SK-N-SH (cell line): ENCODE measurements at regions not wholly inside any gene's neighbourhood (a gene's known extent, or its start where the extent isn't known, plus 50 kb on each side); places are given as distances from the start of the nearest gene placed in this dataset.

Experiments
- CTCF ChIA-PET: fragments of 300-600, 350-600 bp; formaldehyde crosslinking; extraction: SDS; loops from one replicate; lab custom pipeline; 2021; lab: Yijun Ruan, JAX
- POLR2A ChIA-PET: fragments of 350-600 bp; sonication (Branson Sonifier 250); formaldehyde crosslinking; extraction: SDS; loops from one replicate; lab custom pipeline; 2020; ENCODE audit warnings: antibody characterized with exemption, inconsistent platforms; lab: Yijun Ruan, JAX
- DNase-seq: peaks from one replicate; pipeline ENCODE4 v3.0.0; 2012
- H2AFZ ChIP-seq: fragments of 200-600 bp; sonication (generic); 2 replicates; pipeline ENCODE4 v1.8.1; 2016; ENCODE audit warnings: antibody characterized with exemption, mild to moderate bottlenecking, low read depth
- H3F3A ChIP-seq: fragments of 200-600 bp; sonication (generic); replicated peaks from 2 replicates; pipeline ENCODE3; 2016; ENCODE audit warnings: antibody characterized with exemption, mild to moderate bottlenecking; ENCODE audit not compliant: insufficient read depth
- H3K27ac ChIP-seq, 2 experiments: fragments of 200-500 bp in 1 of 2; fragments of 200-600 bp in 1 of 2; sonication (Bioruptor generic) in 1 of 2; sonication (generic), shearing (Covaris generic) in 1 of 2; 2 replicates each; pipeline versions ENCODE4 v1.5.1 to v1.6.1; 2014 to 2016; ENCODE audit warnings: low read depth in 2 of 2, inconsistent platforms in 1 of 2, low read length in 1 of 2, mild to moderate bottlenecking in 1 of 2, mixed read lengths in 1 of 2
- H3K27me3 ChIP-seq: fragments of 200-600 bp; sonication (generic), shearing (Covaris generic); 2 replicates; pipeline ENCODE4 v1.6.1; 2016; ENCODE audit warnings: mixed run types; ENCODE audit not compliant: insufficient read depth
- H3K36me3 ChIP-seq, 2 experiments: fragments of 200-500 bp in 1 of 2; fragments of 200-600 bp in 1 of 2; sonication (Bioruptor generic) in 1 of 2; sonication (generic) in 1 of 2; replicated peaks in 1 of 2; 2 replicates each; pipeline versions ENCODE3 to v1.5.1; 2014 to 2016; ENCODE audit warnings: low read length in 1 of 2, mild to moderate bottlenecking in 1 of 2; ENCODE audit not compliant: insufficient read depth in 2 of 2, control insufficient read depth in 1 of 2
- H3K4me1 ChIP-seq, 2 experiments: fragments of 200-500 bp in 1 of 2; fragments of 200-600 bp in 1 of 2; sonication (Bioruptor generic) in 1 of 2; sonication (generic), shearing (Covaris generic) in 1 of 2; 2 replicates each; pipeline versions ENCODE4 v1.5.1 to v1.6.1; 2014 to 2016; ENCODE audit warnings: low read depth in 1 of 2, low read length in 1 of 2, mixed run types in 1 of 2; ENCODE audit not compliant: insufficient read depth in 2 of 2, control insufficient read depth in 1 of 2
- H3K4me2 ChIP-seq: fragments of 200-600 bp; sonication (generic), shearing (Covaris generic); 2 replicates; pipeline ENCODE4 v1.6.1; 2017; ENCODE audit warnings: mixed run types
- H3K4me3 ChIP-seq, 2 experiments: fragments of 200-500 bp in 1 of 2; fragments of 200-600 bp in 1 of 2; sonication (Bioruptor generic) in 1 of 2; sonication (generic), shearing (Covaris generic) in 1 of 2; 2 replicates each; pipeline versions ENCODE4 v1.5.1 to v1.8.1; 2014 to 2016; ENCODE audit warnings: low read depth in 2 of 2, inconsistent platforms in 1 of 2, low read length in 1 of 2, mild to moderate bottlenecking in 1 of 2, mixed read lengths in 1 of 2, moderate library complexity in 1 of 2
- H3K79me2 ChIP-seq: fragments of 200-600 bp; sonication (generic); 2 replicates; pipeline ENCODE4 v1.8.1; 2017; ENCODE audit warnings: mild to moderate bottlenecking; ENCODE audit not compliant: insufficient read depth
- H3K9ac ChIP-seq: fragments of 200-600 bp; sonication (generic); 2 replicates; pipeline ENCODE4 v1.6.1; 2017; ENCODE audit warnings: mixed run types
- H3K9me2 ChIP-seq: fragments of 200-600 bp; sonication (generic); 2 replicates; pipeline ENCODE4 v1.6.1; 2017; ENCODE audit warnings: mixed run types
- H3K9me3 ChIP-seq: fragments of 200-600 bp; sonication (generic); 2 replicates; pipeline ENCODE4 v1.6.1; 2017; ENCODE audit warnings: mixed run types, mild to moderate bottlenecking, moderate library complexity
- H4K20me1 ChIP-seq: fragments of 200-600 bp; sonication (generic); 2 replicates; pipeline ENCODE4 v1.6.1; 2017; ENCODE audit warnings: mild to moderate bottlenecking, mixed run types; ENCODE audit not compliant: insufficient read depth
- CHD2 ChIP-seq: fragments of 150-350 bp; IDR thresholded peaks from 2 replicates; pipeline ENCODE4 v1.6.1; 2018; ENCODE audit warnings: low read length; ENCODE audit not compliant: partially characterized antibody
- FOSL2 ChIP-seq: IDR thresholded peaks from 2 replicates; pipeline ENCODE4 v1.4.0; 2012; ENCODE audit warnings: low read depth, mild to moderate bottlenecking, moderate library complexity, borderline replicate concordance
- FOXJ3 ChIP-seq: sonication (generic); formaldehyde crosslinking; IDR thresholded peaks from 2 replicates; pipeline ENCODE4 v1.5.1; 2020; ENCODE audit warnings: mild to moderate bottlenecking, missing genetic modification reagents
- FOXM1 ChIP-seq: IDR thresholded peaks from 2 replicates; pipeline ENCODE4 v1.4.0; 2012; ENCODE audit warnings: low read depth, mild to moderate bottlenecking
- GATA2 ChIP-seq: sonication (generic); formaldehyde crosslinking; IDR thresholded peaks from 2 replicates; pipeline ENCODE4 v1.5.0; 2020; ENCODE audit warnings: mild to moderate bottlenecking, missing genetic modification reagents
- JUND ChIP-seq: IDR thresholded peaks from 2 replicates; pipeline ENCODE4 v1.4.0; 2012
- MAX ChIP-seq: IDR thresholded peaks from 2 replicates; pipeline ENCODE4 v1.4.0; 2012; ENCODE audit warnings: low read depth
- MEF2A ChIP-seq: IDR thresholded peaks from 2 replicates; pipeline ENCODE4 v1.4.0; 2012; ENCODE audit warnings: low read depth, borderline replicate concordance
- NRF1 ChIP-seq: IDR thresholded peaks from 2 replicates; pipeline ENCODE4 v1.6.1; 2012; ENCODE audit warnings: low read depth, mild to moderate bottlenecking, low read length
- RAD21 ChIP-seq: IDR thresholded peaks from 2 replicates; pipeline ENCODE4 v1.6.1; 2012; ENCODE audit warnings: mild to moderate bottlenecking, low read length
- RCOR1 ChIP-seq: fragments of 150-350 bp; IDR thresholded peaks from 2 replicates; pipeline ENCODE4 v1.6.1; 2017; ENCODE audit warnings: antibody characterized with exemption, low read length
- REST ChIP-seq: IDR thresholded peaks from 2 replicates; pipeline ENCODE4 v1.6.1; 2012; ENCODE audit warnings: mild to moderate bottlenecking, low read depth, low read length, moderate library complexity
- SIN3A ChIP-seq: IDR thresholded peaks from 2 replicates; pipeline ENCODE4 v1.6.1; 2012; ENCODE audit warnings: low read depth, mild to moderate bottlenecking, low read length, moderate library complexity, borderline replicate concordance
- TAF1 ChIP-seq: IDR thresholded peaks from 2 replicates; pipeline ENCODE4 v1.6.1; 2012; ENCODE audit warnings: low read depth, mild to moderate bottlenecking, low read length, moderate library complexity, borderline replicate concordance
- TCF12 ChIP-seq: IDR thresholded peaks from 2 replicates; pipeline ENCODE4 v1.4.0; 2012
- TEAD4 ChIP-seq: IDR thresholded peaks from 2 replicates; pipeline ENCODE4 v1.4.0; 2012; ENCODE audit warnings: mild to moderate bottlenecking, borderline replicate concordance; ENCODE audit not compliant: insufficient read depth
- USF1 ChIP-seq: IDR thresholded peaks from 2 replicates; pipeline ENCODE4 v1.4.0; 2012; ENCODE audit warnings: low read depth, borderline replicate concordance
- USF2 ChIP-seq: fragments of 150-350 bp; IDR thresholded peaks from 2 replicates; pipeline ENCODE4 v1.6.1; 2017; ENCODE audit warnings: antibody characterized with exemption, low read length, low read depth, borderline replicate concordance
- YY1 ChIP-seq: IDR thresholded peaks from 2 replicates; pipeline ENCODE4 v1.4.0; 2012; ENCODE audit warnings: low read depth, mild to moderate bottlenecking

GRCh38 chr17:73958453-73958852 is 245.0 kb upstream of the RPL38 start (continued):
- no peak for TF ChIP-seq REST

GRCh38 chr17:73960469-73960868 is 243.0 kb upstream of the RPL38 start:
- H3K9me3 ChIP-seq = peaks cover 13% of the 10 kb centered on the region; the same call in 1 of the 2 replicates
- H3K27ac ChIP-seq = no peak overlapping the region
- H3K4me1 ChIP-seq = peaks cover 0 to 6% of the 10 kb centered on the region in 2 experiments; a peak in 1 of 4 replicates
- TF ChIP-seq GATA2 (CRISPR knock-in tag) (no peak), CHD2 (no peak), FOXM1 (no peak), MEF2A (no peak), USF1 (no peak), TEAD4 (no peak), SIN3A (no peak), FOXJ3 (no peak), JUND (no peak), FOSL2 (no peak), RAD21 (no peak), RCOR1 (no peak), USF2 (no peak), TCF12 (no peak), REST (no peak), NRF1 (no peak), MAX (no peak), TAF1 (no peak), YY1 (no peak)
- H3K9ac ChIP-seq = no peak overlapping the region
- H3K36me3 ChIP-seq = no peaks in the 10 kb centered on the region
- H3F3A ChIP-seq = no peaks in the 10 kb centered on the region
- DNase-seq = no peak
- H4K20me1 ChIP-seq = no peaks in the 10 kb centered on the region
- H3K4me2 ChIP-seq = no peak overlapping the region
- H3K27me3 ChIP-seq = no peaks in the 10 kb centered on the region
- H3K79me2 ChIP-seq = no peaks in the 10 kb centered on the region
- no peak overlapping the region for H3K4me3 ChIP-seq
- no peak overlapping the region for H2AFZ ChIP-seq
- ChIA-PET CTCF (interaction anchor here (0.6 to 0.9 kb wide), 2 partner anchors 16 to 205 kb away, joined by 3 to 5 read pairs; no protein-coding TSS in a partner anchor), POLR2A (no interaction called here)
- H3K9me2 ChIP-seq = no peaks in the 10 kb centered on the region; the same call in 1 of the 2 replicates
